WTC11 (cell line): ENCODE measurements at regions not wholly inside any gene's neighbourhood (a gene's known extent, or its start where the extent isn't known, plus 50 kb on each side); places are given as distances from the start of the nearest gene placed in this dataset.

Experiments
- ATAC-seq: fragments of 200-7000 bp; cut with Tn5 transposase; 2 replicates; pipeline ENCODE4 v1.10.0; 2021; ENCODE audit warnings: mild to moderate bottlenecking, moderate library complexity
- CTCF ChIA-PET: fragments of 300-600 bp; sonication (Branson Sonifier 250); formaldehyde crosslinking; loops from one replicate; lab custom pipeline; 2021; ENCODE audit warnings: antibody characterized with exemption; lab: Charles Lee
- POLR2A ChIA-PET: fragments of 350-600 bp; sonication (Branson Sonifier 250); formaldehyde crosslinking; loops from one replicate; lab custom pipeline; 2021; ENCODE audit warnings: antibody characterized with exemption; lab: Charles Lee
- DNase-seq: peaks from one replicate; pipeline ENCODE4 v3.0.0; 2021; ENCODE audit warnings: low spot score
- H3K27ac Mint-ChIP-seq: 2 replicates; pipeline ENCODE4 v1.8.0; 2021; ENCODE audit warnings: mixed read lengths
- H3K27me3 Mint-ChIP-seq: 2 replicates; pipeline ENCODE4 v1.8.0; 2021; ENCODE audit warnings: low read depth, mild to moderate bottlenecking, moderate library complexity, mixed read lengths
- H3K36me3 Mint-ChIP-seq: 2 replicates; pipeline ENCODE4 v1.8.0; 2021; ENCODE audit warnings: mixed read lengths
- H3K4me1 Mint-ChIP-seq: 2 replicates; pipeline ENCODE4 v1.8.0; 2022; ENCODE audit warnings: mixed read lengths
- H3K4me3 Mint-ChIP-seq: 2 replicates; pipeline ENCODE4 v1.8.0; 2021; ENCODE audit warnings: mild to moderate bottlenecking, moderate library complexity, mixed read lengths
- H3K9me3 Mint-ChIP-seq: 2 replicates; pipeline ENCODE4 v1.8.0; 2021; ENCODE audit warnings: mixed read lengths
- AR ChIP-seq: fragments of 250-450 bp; sonication (Bioruptor Pico); IDR thresholded peaks from 2 replicates; pipeline ENCODE4 v1.9.0; 2021; ENCODE audit warnings: mild to moderate bottlenecking
- ATF3 ChIP-seq: sonication (generic); formaldehyde crosslinking; conservative IDR thresholded peaks from 2 replicates; pipeline ENCODE4 v1.8.1; 2022; ENCODE audit warnings: mild to moderate bottlenecking, missing genetic modification reagents
- ATF6 ChIP-seq: sonication (generic); formaldehyde crosslinking; IDR thresholded peaks from 2 replicates; pipeline ENCODE4 v1.8.1; 2023; ENCODE audit warnings: mild to moderate bottlenecking, missing genetic modification reagents
- E2F5 ChIP-seq: sonication (generic); formaldehyde crosslinking; IDR thresholded peaks from 2 replicates; pipeline ENCODE4 v1.8.1; 2022; ENCODE audit warnings: mild to moderate bottlenecking, moderate library complexity, missing genetic modification reagents
- ERG ChIP-seq: fragments of 250-450 bp; sonication (Bioruptor Pico); IDR thresholded peaks from 2 replicates; pipeline ENCODE4 v1.8.0; 2021; ENCODE audit warnings: mild to moderate bottlenecking
- JAZF1 ChIP-seq: fragments of 250-450 bp; sonication (Bioruptor Pico); IDR thresholded peaks from 2 replicates; pipeline ENCODE4 v1.9.0; 2021; ENCODE audit warnings: moderate library complexity, mild to moderate bottlenecking, inconsistent platforms
- KAT7 ChIP-seq: sonication (generic); formaldehyde crosslinking; IDR thresholded peaks from 2 replicates; pipeline ENCODE4 v1.8.1; 2023; ENCODE audit warnings: missing genetic modification reagents, mild to moderate bottlenecking, borderline replicate concordance
- MAX ChIP-seq: sonication (generic); formaldehyde crosslinking; IDR thresholded peaks from 2 replicates; pipeline ENCODE4 v1.8.0; 2022; ENCODE audit warnings: mild to moderate bottlenecking, missing genetic modification reagents
- MLX ChIP-seq: sonication (generic); formaldehyde crosslinking; IDR thresholded peaks from 2 replicates; pipeline ENCODE4 v1.8.1; 2023; ENCODE audit warnings: mild to moderate bottlenecking, missing genetic modification reagents, moderate library complexity
- RELA ChIP-seq: sonication (generic); formaldehyde crosslinking; IDR thresholded peaks from 2 replicates; pipeline ENCODE4 v1.8.1; 2022; ENCODE audit warnings: missing genetic modification reagents, mild to moderate bottlenecking, borderline replicate concordance
- RORB ChIP-seq: fragments of 250-450 bp; sonication (Bioruptor Pico); IDR thresholded peaks from 2 replicates; pipeline ENCODE4 v1.9.0; 2021; ENCODE audit warnings: mild to moderate bottlenecking
- SMAD3 ChIP-seq: sonication (generic); formaldehyde crosslinking; IDR thresholded peaks from 2 replicates; pipeline ENCODE4 v1.8.0; 2022; ENCODE audit warnings: missing genetic modification reagents, mild to moderate bottlenecking, borderline replicate concordance
- TEAD1 ChIP-seq: sonication (generic); formaldehyde crosslinking; IDR thresholded peaks from 2 replicates; pipeline ENCODE4 v1.8.0; 2022; ENCODE audit warnings: mild to moderate bottlenecking, missing genetic modification reagents
- USF1 ChIP-seq: sonication (generic); formaldehyde crosslinking; IDR thresholded peaks from 2 replicates; pipeline ENCODE4 v1.8.0; 2022; ENCODE audit warnings: mild to moderate bottlenecking, missing genetic modification reagents
- ZBTB21 ChIP-seq: sonication (generic); formaldehyde crosslinking; IDR thresholded peaks from 2 replicates; pipeline ENCODE4 v1.8.1; 2023; ENCODE audit warnings: mild to moderate bottlenecking, missing genetic modification reagents, borderline replicate concordance
- ZNF138 ChIP-seq: sonication (generic); formaldehyde crosslinking; conservative IDR thresholded peaks from 2 replicates; pipeline ENCODE4 v1.8.1; 2022; ENCODE audit warnings: mild to moderate bottlenecking, moderate library complexity, missing genetic modification reagents
- ZNF317 ChIP-seq: sonication (generic); formaldehyde crosslinking; IDR thresholded peaks from 2 replicates; pipeline ENCODE4 v1.8.1; 2023; ENCODE audit warnings: low read depth, mild to moderate bottlenecking, moderate library complexity, missing genetic modification reagents, borderline replicate concordance
- ZNF396 ChIP-seq: fragments of 250-450 bp; sonication (Bioruptor Pico); IDR thresholded peaks from 2 replicates; pipeline ENCODE4 v1.8.0; 2021; ENCODE audit warnings: mild to moderate bottlenecking, moderate library complexity, borderline replicate concordance
- ZSCAN18 ChIP-seq: fragments of 250-450 bp; sonication (Bioruptor Pico); IDR thresholded peaks from 2 replicates; pipeline ENCODE4 v2.1.2; 2022; ENCODE audit warnings: mild to moderate bottlenecking, moderate library complexity

GRCh38 chr12:115403689-115404088, 719.7 kb upstream of the TBX3 start:
- Mint-ChIP-seq H3K36me3 (no peaks in the 10 kb centered on the region), H3K9me3 (0 out of 2 replicates have a peak, but pooled peaks cover 3% of the 10 kb centered on the region), H3K4me1 (peaks cover 17% of the 10 kb centered on the region), H3K27ac (no peak overlapping the region), H3K4me3 (no peak overlapping the region), H3K27me3 (no peaks in the 10 kb centered on the region; the same call in 1 of the 2 replicates)
- CTCF ChIA-PET = no interaction called here
- POLR2A ChIA-PET = no interaction called here
- no peak for TF ChIP-seq TEAD1 (CRISPR knock-in tag)
- TF ChIP-seq MLX (CRISPR knock-in tag) = no peak
- no peak for TF ChIP-seq E2F5
- no peak for TF ChIP-seq ATF3
- no peak for TF ChIP-seq ZSCAN18 (CRISPR knock-in tag)
- no peak for TF ChIP-seq SMAD3 (CRISPR knock-in tag)
- no peak for TF ChIP-seq KAT7 (CRISPR knock-in tag)
- TF ChIP-seq ZNF396 (CRISPR knock-in tag) = no peak
- TF ChIP-seq MAX (CRISPR knock-in tag) = no peak
- no peak for TF ChIP-seq ATF6
- TF ChIP-seq AR = no peak
- no peak for TF ChIP-seq ZNF138 (CRISPR knock-in tag)
- TF ChIP-seq ZNF317 (CRISPR knock-in tag) = no peak
- TF ChIP-seq USF1 = no peak
- no peak for TF ChIP-seq JAZF1 (CRISPR knock-in tag)
- no peak for TF ChIP-seq ZBTB21 (CRISPR knock-in tag)
- no peak for TF ChIP-seq RELA (CRISPR knock-in tag)
- no peak for TF ChIP-seq ERG (CRISPR knock-in tag)
- TF ChIP-seq RORB (CRISPR knock-in tag) = no peak
- DNase-seq (no peak), ATAC-seq (no peak; the same call in 1 of the 2 replicates)
